AG04450 (cell line): ENCODE measurements at regions not wholly inside any gene's neighbourhood (a gene's known extent, or its start where the extent isn't known, plus 50 kb on each side); places are given as distances from the start of the nearest gene placed in this dataset.

ENCODE experiments used
- CTCF ChIA-PET: fragments of 300-600, 350-600 bp; formaldehyde crosslinking; extraction: SDS; loops from one replicate; lab custom pipeline; 2022; ENCODE audit warnings: antibody characterized with exemption, inconsistent platforms; lab: Charles Lee
- POLR2A ChIA-PET: fragments of 350-600 bp; formaldehyde crosslinking; extraction: SDS; loops from one replicate; lab custom pipeline; 2021; ENCODE audit warnings: antibody characterized with exemption, inconsistent platforms; lab: Yijun Ruan, JAX
- DNase-seq: peaks from one replicate; pipeline ENCODE4 v3.0.0-alpha.2; 2011; ENCODE audit warnings: low read depth, low spot score
- H3K27ac ChIP-seq: one replicate; pipeline ENCODE4 v1.5.1; 2012; ENCODE audit warnings: low read depth, low read length, control low read depth
- H3K27me3 ChIP-seq: one replicate; pipeline ENCODE4 v1.6.0; 2012; ENCODE audit warnings: low read length; ENCODE audit not compliant: control insufficient read depth, insufficient read depth
- H3K4me3 ChIP-seq: 2 replicates; pipeline ENCODE4 v1.5.1; 2011; ENCODE audit warnings: mild to moderate bottlenecking, low read depth, low read length, control low read depth
- H3K9me3 ChIP-seq: 2 replicates; pipeline ENCODE4 v1.5.1; 2012; ENCODE audit warnings: low read length; ENCODE audit not compliant: control insufficient read depth, insufficient read depth
- TF ChIP-seq, protein P1 (sequence below): IDR thresholded peaks from 2 replicates; pipeline ENCODE4 v1.5.1; 2011; ENCODE audit warnings: low read depth, low read length, control low read depth, inconsistent platforms

DNA sequence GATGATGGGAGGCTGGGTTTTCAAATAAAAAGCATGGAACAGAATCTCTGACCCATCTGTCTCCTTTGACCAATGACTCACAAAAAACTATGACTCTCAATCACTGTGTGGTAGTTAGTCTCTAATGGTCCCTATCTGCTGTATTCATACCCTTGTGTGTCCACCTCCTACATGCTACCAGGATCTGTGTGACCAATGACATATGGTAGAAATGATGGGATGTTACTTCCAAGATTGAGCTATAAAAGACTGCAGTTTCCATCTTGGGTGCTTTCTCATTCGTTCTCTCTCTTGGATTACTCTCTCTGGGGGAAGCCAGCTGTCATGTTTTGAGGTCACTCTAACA, 144.7 kb upstream of the BTG1 start:
- CTCF ChIA-PET, result no interaction called here
- Histone ChIP-seq H3K4me3 (no peak overlapping the region), H3K27ac (no peak overlapping the region), H3K9me3 (no peaks in the 10 kb centered on the region), H3K27me3 (no peaks in the 10 kb centered on the region)
- POLR2A ChIA-PET, result interaction anchor here (2.2 kb wide), 1 partner anchor 145 kb away, joined by 15 read pairs; the partner anchor contains the start of gene BTG1
- no peak for DNase-seq
- TF ChIP-seq, protein P1, sequence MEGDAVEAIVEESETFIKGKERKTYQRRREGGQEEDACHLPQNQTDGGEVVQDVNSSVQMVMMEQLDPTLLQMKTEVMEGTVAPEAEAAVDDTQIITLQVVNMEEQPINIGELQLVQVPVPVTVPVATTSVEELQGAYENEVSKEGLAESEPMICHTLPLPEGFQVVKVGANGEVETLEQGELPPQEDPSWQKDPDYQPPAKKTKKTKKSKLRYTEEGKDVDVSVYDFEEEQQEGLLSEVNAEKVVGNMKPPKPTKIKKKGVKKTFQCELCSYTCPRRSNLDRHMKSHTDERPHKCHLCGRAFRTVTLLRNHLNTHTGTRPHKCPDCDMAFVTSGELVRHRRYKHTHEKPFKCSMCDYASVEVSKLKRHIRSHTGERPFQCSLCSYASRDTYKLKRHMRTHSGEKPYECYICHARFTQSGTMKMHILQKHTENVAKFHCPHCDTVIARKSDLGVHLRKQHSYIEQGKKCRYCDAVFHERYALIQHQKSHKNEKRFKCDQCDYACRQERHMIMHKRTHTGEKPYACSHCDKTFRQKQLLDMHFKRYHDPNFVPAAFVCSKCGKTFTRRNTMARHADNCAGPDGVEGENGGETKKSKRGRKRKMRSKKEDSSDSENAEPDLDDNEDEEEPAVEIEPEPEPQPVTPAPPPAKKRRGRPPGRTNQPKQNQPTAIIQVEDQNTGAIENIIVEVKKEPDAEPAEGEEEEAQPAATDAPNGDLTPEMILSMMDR, result no peak

DNA sequence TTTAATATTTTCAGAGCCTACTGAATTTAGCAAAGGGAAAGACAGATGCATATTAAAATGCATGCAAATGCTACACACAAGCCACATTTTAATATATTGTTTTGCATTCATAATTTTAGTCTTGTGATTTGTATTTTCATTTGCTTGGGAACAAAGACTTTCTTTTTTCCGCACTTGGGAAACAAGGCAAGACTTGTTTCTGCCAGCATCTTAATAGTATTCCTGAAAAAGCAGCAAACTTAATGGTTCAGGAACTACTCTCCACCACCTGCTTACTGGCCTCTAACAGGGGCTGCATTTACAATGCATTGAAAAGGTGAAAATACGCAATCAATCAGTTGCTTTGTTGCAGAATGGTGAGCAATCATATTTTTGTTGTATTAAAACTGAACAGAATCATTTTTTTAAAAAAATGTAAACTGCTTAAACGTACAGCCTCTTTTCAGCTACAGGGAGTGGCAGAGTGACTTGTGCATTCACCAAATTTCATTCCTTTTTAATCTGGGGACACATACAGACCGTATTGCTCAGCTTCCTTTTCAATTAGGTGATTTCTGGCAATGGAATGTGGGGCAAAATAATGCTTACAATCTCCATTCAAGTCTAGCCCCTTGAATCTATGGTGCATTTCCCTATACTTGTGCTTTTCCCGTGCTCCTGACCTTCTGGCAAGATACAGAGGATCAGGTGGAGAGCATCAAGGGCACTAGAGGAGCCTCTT, 144.1 kb upstream of the BTG1 start:
- CTCF ChIA-PET, result no interaction called here
- TF ChIP-seq, protein P1, result no peak
- no peak overlapping the region for H3K27ac ChIP-seq
- H3K4me3 ChIP-seq, result no peak overlapping the region
- H3K27me3 ChIP-seq, result no peaks in the 10 kb centered on the region
- no peak for DNase-seq
- POLR2A ChIA-PET, result interaction anchor here (1.1 kb wide), 1 partner anchor 146 kb away, joined by 4 read pairs; no protein-coding TSS in a partner anchor
- no peaks in the 10 kb centered on the region for H3K9me3 ChIP-seq

DNA sequence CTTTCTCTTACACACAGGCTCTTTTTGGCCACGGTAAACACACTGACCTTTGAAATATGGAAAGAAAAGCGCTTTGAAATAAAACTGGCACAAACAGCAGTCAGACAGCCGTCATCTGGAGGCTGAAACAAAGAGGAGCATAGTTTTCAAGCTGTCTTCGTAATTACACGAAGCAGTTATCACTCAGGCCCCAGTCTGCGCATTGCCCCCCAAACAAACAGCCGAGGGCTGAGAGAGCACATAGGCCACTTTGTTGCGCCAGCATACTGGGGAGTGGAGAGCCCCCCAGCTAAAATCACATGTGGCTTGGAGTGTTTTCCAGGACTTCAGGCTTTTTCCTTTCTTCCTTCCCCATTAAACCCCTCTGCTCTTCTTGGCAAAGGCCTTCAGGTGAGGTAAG, 142.9 kb upstream of the BTG1 start:
- DNase-seq, result no peak
- no peak overlapping the region for H3K27ac ChIP-seq
- H3K4me3 ChIP-seq, result no peak overlapping the region
- H3K9me3 ChIP-seq, result no peaks in the 10 kb centered on the region
- ChIA-PET CTCF (no interaction called here), POLR2A (no interaction called here)
- no peaks in the 10 kb centered on the region for H3K27me3 ChIP-seq
- TF ChIP-seq, protein P1, result no peak

DNA sequence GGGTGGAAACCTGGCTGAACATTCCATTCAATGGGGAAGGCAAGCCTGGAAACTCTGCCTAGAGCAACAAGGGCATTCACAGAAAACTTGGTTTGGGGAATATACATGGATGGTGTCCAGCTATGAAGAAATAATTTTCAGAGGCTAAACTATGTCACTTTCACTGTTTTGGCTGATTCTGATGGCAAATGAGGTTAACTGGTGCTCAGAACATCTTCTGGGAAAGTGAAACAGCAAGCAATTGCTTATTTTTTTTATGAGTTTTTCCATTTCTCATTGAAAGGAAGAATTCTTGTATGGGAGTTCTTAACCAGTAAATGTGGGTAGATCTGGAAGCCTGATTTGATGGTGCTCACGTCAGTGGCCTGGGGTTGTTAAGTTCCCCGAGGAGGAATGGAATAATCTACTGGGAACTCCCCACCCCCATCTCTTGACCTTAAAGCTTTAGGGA, 132.8 kb upstream of the BTG1 start:
- CTCF ChIA-PET, result interaction anchor here (0.6 kb wide), 1 partner anchor 385 kb away, joined by 4 read pairs; no protein-coding TSS in a partner anchor
- Histone ChIP-seq H3K27ac (no peak overlapping the region), H3K27me3 (no peaks in the 10 kb centered on the region), H3K4me3 (no peak overlapping the region), H3K9me3 (no peaks in the 10 kb centered on the region)
- POLR2A ChIA-PET, result no interaction called here
- no peak for DNase-seq
- TF ChIP-seq, protein P1, result no peak

DNA sequence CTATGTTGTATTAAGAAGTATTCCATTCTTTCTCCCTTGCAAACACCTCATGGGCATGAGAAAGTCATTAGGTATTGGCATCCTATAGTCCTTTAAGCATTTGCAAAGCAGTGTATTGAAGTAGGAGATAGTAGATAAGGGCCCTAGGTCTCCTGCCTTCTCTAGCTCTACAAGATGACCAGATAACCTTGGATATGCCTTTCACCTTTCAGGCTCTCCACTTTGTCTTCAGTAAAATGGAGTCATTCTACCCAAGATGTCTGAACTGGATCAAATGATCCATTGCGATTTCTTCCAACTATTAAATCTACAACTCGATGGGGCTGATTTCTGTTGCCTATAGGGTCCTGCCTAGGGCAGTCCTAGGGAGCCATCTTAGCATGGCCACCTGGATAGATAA, 132.1 kb upstream of the BTG1 start:
- TF ChIP-seq, protein P1, result no peak
- CTCF ChIA-PET, result no interaction called here

More for the DNA sequence above, 132.1 kb upstream of the BTG1 start:
- no peak for DNase-seq
- POLR2A ChIA-PET, result no interaction called here
- H3K9me3 ChIP-seq, result no peaks in the 10 kb centered on the region
- H3K27me3 ChIP-seq, result no peaks in the 10 kb centered on the region
- no peak overlapping the region for H3K4me3 ChIP-seq
- no peak overlapping the region for H3K27ac ChIP-seq
